Choroid plexus epithelial cell (primary cell): ENCODE measurements at regions not wholly inside any gene's neighbourhood (a gene's known extent, or its start where the extent isn't known, plus 50 kb on each side); places are given as distances from the start of the nearest gene placed in this dataset.
"Not testable (repeated sequence)": the region's sequence is repeated elsewhere in the genome, so short reads cannot be mapped to it uniquely, and the experiment has no call there.

Experiments
- DNase-seq: peaks from one replicate; pipeline ENCODE4 v3.0.0-alpha.2; 2010; ENCODE audit warnings: low read depth
- H3K4me3 ChIP-seq: 2 replicates; pipeline ENCODE4 v1.5.1; 2011; ENCODE audit warnings: low read depth, mild to moderate bottlenecking, control low read depth, low read length, moderate library complexity

- DNase-seq = peak; percentile 5
- H3K4me3 ChIP-seq = not testable (repeated sequence)
Measured at GRCh38 chr4:49150351-49151083, 164.4 kb downstream of the CWH43 start.

DNA sequence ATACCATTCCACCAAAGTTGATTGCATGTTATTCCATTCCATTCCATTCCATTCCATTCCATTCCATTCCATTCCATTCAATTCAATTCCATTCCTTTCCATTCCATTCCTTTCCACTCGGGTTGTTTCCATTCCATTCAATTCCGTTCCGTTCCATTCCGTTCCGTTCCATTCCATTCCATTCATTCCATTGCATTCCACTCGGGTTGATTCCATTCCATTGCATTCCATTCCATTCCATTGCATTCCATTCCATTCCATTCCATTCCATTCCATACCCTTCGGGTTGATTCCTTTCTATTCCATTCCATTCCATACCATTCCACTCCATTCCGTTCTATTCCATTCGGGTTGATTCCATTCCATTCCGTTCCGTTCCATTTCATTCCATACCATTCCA lies 166.9 kb downstream of the CWH43 start:
- DNase-seq, H3K4me3 ChIP-seq: not testable (repeated sequence)

DNA sequence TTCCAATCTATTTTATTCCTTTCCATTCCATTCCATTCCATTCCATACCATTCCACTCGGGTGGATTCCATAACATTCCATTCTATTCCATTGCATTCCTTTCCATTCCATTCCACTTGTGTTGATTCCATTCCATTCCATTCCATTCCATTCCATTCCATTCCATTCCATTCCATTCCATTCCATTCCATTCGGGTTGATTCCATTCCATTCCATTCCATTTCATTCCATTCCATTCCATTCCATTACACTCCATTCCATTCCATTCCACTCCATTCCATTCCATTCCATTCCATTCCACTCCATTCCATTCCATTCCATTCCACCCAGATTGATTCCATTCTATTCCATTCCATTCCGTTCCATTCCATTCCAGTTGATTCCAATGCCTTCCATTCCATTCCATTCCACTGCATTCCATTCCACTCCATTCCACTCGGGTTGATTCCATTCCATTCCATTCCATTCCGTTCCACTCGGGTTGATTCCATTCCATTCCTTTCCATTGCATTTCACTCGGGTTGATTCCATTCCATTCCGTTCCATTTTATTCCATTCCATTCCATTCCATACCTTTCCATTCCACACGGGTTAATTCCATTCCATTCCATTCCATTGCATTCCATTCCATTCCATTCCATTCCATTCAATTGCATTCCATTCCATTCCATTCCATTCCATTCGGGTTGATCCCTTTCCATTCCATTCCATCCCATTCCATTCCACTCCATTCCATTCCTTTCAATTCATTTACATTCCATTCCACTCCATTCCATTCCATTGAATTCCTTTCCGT lies 168.4 kb downstream of the CWH43 start:
- H3K4me3 ChIP-seq, DNase-seq: not testable (repeated sequence)

DNA sequence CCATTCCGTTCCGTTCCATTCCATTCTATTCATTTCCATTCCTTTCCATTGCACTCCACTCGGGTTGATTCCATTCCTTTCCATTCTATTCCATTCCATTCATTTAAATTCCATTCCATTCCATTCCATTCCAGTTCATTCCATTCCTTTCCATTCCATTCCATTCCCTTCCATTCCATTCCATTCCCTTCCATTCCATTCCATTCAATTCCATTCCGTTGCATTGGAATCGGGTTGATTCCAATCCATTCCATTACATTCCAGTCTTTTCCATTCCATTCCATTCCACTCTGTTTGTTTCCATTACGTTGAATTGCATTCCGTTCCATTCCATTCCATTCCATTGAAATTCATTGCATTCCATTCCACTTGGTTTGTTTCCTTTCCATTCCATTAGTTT lies 169.2 kb downstream of the CWH43 start:
- not testable (repeated sequence) for H3K4me3 ChIP-seq, DNase-seq

GRCh38 chr4:49156309-49156708 lies 170.2 kb downstream of the CWH43 start:
- not testable (repeated sequence) for DNase-seq, H3K4me3 ChIP-seq

- not testable (repeated sequence) for DNase-seq, H3K4me3 ChIP-seq
Measured at GRCh38 chr4:49157630-49158029, 171.6 kb downstream of the CWH43 start.

DNA sequence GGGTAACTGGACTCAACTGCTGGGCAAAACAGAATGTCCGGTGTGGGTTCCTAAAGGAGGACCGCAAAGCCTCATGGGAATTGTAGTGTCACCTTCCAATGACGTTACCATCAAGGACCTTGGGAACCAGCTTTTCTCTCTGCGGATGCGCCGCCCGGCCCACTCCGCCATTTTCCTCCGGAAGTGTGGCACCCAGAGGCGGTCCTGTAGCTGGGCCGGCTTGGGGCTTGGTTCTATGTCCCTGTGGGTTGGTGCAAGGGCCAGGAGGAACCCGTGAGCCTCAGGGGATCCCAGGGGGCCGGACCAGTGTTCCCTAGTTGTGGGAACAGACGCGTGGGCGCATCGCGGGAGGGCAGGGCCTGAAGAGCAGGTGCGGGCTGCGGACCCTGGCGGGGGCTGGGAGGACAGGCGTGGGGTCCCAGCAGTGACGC lies 175.1 kb downstream of the CWH43 start:
- not testable (repeated sequence) for H3K4me3 ChIP-seq

DNA sequence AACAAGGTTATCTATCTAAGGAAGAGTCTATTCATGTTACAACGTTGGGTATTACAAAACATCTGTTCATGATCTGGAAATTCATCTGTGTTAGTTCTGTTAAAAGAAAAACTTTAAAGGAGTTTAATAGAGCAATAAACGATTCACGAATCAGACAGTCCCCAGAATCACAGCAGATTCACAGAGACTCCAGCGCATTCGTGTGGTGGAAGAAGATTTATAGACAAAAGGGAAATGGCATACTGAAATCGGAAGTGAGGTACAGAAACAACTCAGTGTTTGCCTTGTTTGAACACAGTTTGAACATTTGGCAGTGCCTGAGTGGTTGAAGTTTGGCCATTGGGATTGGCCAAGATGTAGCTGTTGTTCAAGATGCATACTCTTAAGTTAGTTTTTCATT lies 178.8 kb downstream of the CWH43 start:
- DNase-seq, H3K4me3 ChIP-seq: not testable (repeated sequence)

More for the DNA sequence above, 175.1 kb downstream of the CWH43 start:
- DNase-seq = not testable (repeated sequence)

DNA sequence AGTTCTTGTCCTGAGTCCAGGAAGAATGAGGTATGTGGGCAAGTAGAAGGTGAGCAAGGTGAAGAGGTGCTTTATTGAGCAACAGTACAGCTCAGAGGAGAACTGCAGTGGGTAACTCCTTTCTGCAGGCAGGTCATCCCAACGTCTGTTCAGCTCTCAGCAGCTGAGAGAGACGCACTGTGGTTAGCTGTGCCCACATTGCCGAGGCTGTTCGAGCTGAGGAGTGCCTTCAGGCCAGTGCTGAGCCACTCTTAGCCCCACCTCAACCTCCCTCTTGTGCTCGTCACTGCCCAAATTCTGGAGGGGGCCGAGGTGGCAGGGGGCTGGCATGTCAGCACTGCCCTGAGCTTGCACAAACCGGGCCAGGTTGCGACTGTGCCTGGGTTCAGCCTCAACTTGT lies 191.8 kb downstream of the CWH43 start:
- not testable (repeated sequence) for DNase-seq, H3K4me3 ChIP-seq

- not testable (repeated sequence) for H3K4me3 ChIP-seq, DNase-seq
Measured at GRCh38 chr4:49181088-49181487, 195.0 kb downstream of the CWH43 start.

- H3K4me3 ChIP-seq, DNase-seq: not testable (repeated sequence)
Measured at GRCh38 chr4:49211396-49212194, 225.5 kb downstream of the CWH43 start.

DNA sequence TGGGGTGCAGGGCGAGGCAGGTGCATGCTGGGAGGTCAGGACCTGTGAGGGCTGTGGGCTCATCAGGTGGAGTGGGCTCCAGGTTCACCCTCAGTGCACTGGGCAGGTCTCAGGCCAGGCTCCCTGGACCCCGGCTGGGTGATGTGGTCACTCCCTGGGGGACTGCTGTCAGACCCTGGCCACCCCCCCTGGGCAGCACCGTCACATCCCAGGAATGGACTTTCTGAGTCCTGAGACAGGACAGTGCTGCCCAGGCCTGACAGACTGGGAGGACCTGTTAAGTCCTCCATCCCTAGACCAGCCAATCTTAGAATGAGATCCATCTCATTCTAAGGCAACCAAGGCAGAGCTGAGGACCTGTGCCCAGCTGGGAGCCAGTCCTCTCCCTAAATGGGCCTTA lies 227.2 kb downstream of the CWH43 start:
- not testable (repeated sequence) for DNase-seq

DNA sequence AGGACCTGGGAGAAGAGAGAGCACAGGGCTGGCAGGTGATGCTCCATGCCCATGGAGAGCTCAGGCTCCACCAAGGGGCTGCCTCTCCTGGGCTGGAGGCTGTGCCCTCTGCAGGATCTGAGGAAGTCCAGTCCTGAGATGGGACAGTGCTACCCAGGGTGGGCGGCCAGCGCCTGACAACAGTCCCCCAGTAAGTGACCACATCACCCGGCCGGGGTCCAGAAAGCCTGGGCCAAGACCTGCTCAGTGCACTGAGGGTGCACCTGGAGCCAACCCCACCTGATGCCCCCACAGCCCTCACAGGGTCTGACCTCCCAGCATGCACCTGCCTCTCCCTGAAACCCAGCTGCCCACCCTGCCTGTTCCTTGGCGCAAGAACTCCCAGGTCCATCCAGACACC lies 227.7 kb downstream of the CWH43 start:
- DNase-seq, H3K4me3 ChIP-seq: not testable (repeated sequence)

More for the DNA sequence above, 227.2 kb downstream of the CWH43 start:
- H3K4me3 ChIP-seq = not testable (repeated sequence)

GRCh38 chr4:49214453-49215081 lies 228.5 kb downstream of the CWH43 start:
- DNase-seq, H3K4me3 ChIP-seq: not testable (repeated sequence)

GRCh38 chr4:49215082-49215479 lies 229.0 kb downstream of the CWH43 start:
- not testable (repeated sequence) for H3K4me3 ChIP-seq

DNA sequence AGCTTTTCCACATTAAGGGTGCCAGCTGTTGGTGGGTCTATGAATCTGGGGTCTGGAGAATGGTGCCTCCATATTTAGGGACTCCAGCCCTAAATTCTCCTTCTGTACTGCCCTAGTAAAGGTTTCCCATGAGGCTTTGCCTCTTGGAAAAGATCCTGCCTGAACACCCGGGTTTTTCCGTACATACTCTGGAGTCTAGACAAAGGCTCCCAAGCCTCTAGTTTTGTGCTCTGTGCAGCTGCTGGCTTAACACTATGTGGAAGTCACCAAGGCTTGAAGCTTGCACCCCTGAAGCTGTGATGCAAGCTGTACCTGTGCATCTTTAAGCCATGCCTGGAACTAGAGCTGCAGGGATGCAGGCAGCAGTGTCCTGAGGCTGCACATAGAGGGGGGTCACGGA lies 230.5 kb downstream of the CWH43 start:
- DNase-seq, H3K4me3 ChIP-seq: not testable (repeated sequence)

More at GRCh38 chr4:49215082-49215479, 229.0 kb downstream of the CWH43 start:
- DNase-seq = not testable (repeated sequence)
